Esophagus muscularis mucosa (tissue), 3 donors: ENCODE measurements at regions not wholly inside any gene's neighbourhood (a gene's known extent, or its start where the extent isn't known, plus 50 kb on each side); places are given as distances from the start of the nearest gene placed in this dataset.

ENCODE experiments used
- CTCF ChIP-seq, 3 experiments: fragments of 200-600 bp in 2 of 3; fragments of 450-650 bp in 1 of 3; sonication (generic) in 2 of 3; IDR thresholded peaks; one replicate each; pipeline ENCODE4 v1.5.1; 2017 to 2019; ENCODE audit warnings: antibody characterized with exemption in 3 of 3, mild to moderate bottlenecking in 2 of 3, moderate library complexity in 1 of 3
- POLR2AphosphoS5 ChIP-seq, 2 donors: sonication (generic); formaldehyde crosslinking; IDR thresholded peaks; one replicate each; pipeline ENCODE4 v1.6.1; 2017; ENCODE audit warnings: antibody characterized with exemption in 2 of 2

DNA sequence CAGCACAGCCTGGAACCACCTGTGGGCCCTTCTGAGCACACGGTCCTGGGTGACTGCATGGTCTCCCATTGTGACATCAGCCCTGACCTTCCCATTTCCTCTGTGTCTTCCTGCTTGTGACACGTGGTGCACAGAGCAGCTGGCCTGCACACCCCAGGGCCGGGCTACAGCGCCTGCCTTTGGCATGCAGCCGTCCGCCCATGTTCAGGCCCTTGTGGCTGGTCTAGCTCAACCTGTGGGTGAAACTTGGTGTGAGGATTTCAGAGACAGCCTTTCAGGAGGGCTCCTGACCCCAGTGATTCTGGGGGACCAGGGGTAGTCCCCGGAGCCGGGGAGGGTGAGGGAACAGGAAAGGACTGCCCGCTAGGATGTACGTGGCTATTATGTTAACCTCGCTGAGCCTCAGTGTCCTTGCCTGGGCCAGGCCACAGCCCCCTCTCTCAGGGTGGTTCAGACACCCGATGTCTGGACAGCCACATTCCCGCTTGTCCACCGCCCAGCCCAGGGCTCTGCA is 284.8 kb upstream of the HS6ST1 start:
- TF ChIP-seq CTCF (IDR thresholded peaks at IDR 0.05) (no peak), POLR2AphosphoS5 (IDR thresholded peaks at IDR 0.05) (no peak)
